A549 (cell line): ENCODE measurements at regions not wholly inside any gene's neighbourhood (a gene's known extent, or its start where the extent isn't known, plus 50 kb on each side); places are given as distances from the start of the nearest gene placed in this dataset.

ENCODE experiments used
- CBX2 ChIP-seq: fragments of 200-600 bp; sonication (generic); IDR thresholded peaks from 2 replicates; pipeline ENCODE4 v1.6.1; 2016; ENCODE audit warnings: low read depth, mild to moderate bottlenecking, borderline replicate concordance
- HDAC2 ChIP-seq: fragments of 200-600 bp; sonication (generic); IDR thresholded peaks from 2 replicates; pipeline ENCODE4 v1.6.1; 2016
- MAFK ChIP-seq: fragments of 450-650 bp; IDR thresholded peaks from 2 replicates; pipeline ENCODE4 v1.6.1; 2014; ENCODE audit not compliant: partially characterized antibody
- POLR2A ChIP-seq: IDR thresholded peaks from 2 replicates; pipeline ENCODE4 v1.6.1; 2012; ENCODE audit warnings: mild to moderate bottlenecking, low read length
- RAD21 ChIP-seq, 2 experiments: fragments of >200 bp in 1 of 2; sonication (Bioruptor Twin) in 1 of 2; formaldehyde crosslinking in 1 of 2; IDR thresholded peaks in 1 of 2; conservative IDR thresholded peaks in 1 of 2; 2 replicates in 1 of 2; 3 replicates in 1 of 2; pipeline ENCODE4 v1.6.1; 2012 to 2018; ENCODE audit warnings: inconsistent platforms in 1 of 2
- TF ChIP-seq, protein P1 (sequence below): fragments of >200 bp; sonication (Bioruptor Twin); formaldehyde crosslinking; IDR thresholded peaks from 3 replicates; pipeline ENCODE4 v1.5.1; 2016

DNA sequence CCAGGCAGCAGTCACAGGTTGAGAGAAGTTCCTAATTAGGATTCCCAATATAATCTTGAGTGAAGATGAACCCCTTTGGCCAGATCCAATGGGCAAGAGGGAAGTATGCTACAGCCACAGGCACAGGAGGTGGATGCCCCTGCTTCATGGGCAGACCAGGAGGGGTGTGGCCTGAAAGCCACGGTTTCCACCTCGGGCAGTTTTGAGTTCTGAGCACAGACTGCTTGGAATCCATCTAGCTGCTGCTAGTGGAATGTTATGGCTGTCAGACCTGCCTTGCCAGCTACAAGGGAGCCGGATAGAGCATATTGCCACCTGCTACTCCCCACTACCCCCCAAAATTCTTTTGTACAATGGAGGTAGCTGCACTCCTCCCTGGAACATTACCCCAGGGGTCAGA lies 672.9 kb downstream of the HACE1 start:
- TF ChIP-seq MAFK (no peak), HDAC2 (no peak), POLR2A (no peak), RAD21 (conservative IDR thresholded peaks at IDR 0.05 in 1 of 2, IDR thresholded peaks at IDR 0.05 in 1 of 2) (no peak), CBX2 (no peak)
- TF ChIP-seq, protein P1, sequence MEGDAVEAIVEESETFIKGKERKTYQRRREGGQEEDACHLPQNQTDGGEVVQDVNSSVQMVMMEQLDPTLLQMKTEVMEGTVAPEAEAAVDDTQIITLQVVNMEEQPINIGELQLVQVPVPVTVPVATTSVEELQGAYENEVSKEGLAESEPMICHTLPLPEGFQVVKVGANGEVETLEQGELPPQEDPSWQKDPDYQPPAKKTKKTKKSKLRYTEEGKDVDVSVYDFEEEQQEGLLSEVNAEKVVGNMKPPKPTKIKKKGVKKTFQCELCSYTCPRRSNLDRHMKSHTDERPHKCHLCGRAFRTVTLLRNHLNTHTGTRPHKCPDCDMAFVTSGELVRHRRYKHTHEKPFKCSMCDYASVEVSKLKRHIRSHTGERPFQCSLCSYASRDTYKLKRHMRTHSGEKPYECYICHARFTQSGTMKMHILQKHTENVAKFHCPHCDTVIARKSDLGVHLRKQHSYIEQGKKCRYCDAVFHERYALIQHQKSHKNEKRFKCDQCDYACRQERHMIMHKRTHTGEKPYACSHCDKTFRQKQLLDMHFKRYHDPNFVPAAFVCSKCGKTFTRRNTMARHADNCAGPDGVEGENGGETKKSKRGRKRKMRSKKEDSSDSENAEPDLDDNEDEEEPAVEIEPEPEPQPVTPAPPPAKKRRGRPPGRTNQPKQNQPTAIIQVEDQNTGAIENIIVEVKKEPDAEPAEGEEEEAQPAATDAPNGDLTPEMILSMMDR, result no peak
